Stimulated activated CD4-positive, alpha-beta T cell treated with anti-CD3 and anti-CD28 coated beads, Interleukin-12 subunit alpha, Interleukin-12 subunit beta, amount 100 ng/mL, for 24 hours (primary cell): ENCODE measurements at regions not wholly inside any gene's neighbourhood (a gene's known extent, or its start where the extent isn't known, plus 50 kb on each side); places are given as distances from the start of the nearest gene placed in this dataset.

Experiments
- DNase-seq, 2 experiments: peaks; one replicate each; pipeline ENCODE4 v3.0.0-alpha.2; 2020; ENCODE audit warnings: low read depth in 2 of 2

DNA sequence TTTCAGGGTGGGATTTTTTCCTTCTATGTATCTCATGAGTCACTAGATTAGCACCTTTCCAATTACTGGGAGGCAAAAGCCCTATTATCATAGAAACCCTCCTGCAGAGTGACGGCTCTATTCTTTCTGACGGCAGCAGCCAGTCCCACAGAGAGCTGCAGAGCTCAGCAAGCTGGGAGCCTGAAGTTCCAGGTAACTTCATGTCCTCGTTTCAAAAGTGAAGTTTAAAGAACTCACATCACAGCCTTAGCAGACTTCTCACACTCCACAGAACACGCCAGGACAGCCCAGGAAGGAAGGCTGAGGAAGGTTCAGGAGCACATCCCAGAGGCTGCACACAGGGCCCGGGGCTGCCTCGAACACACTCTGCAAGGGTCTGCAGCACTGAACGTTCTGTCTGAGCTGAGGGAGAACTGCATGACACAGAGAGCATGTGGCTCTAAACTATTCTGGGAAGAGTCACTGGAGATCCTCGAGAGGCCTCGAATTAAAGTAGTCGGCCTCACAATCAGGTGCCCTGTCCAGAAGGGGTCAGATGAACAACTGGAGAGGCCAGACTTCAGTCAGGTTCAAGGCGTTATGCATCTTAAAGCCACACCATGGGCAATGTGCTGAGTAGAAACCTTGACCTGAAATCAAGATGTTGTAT is 104.2 kb upstream of the DRD2 start:
- no peak for DNase-seq

DNA sequence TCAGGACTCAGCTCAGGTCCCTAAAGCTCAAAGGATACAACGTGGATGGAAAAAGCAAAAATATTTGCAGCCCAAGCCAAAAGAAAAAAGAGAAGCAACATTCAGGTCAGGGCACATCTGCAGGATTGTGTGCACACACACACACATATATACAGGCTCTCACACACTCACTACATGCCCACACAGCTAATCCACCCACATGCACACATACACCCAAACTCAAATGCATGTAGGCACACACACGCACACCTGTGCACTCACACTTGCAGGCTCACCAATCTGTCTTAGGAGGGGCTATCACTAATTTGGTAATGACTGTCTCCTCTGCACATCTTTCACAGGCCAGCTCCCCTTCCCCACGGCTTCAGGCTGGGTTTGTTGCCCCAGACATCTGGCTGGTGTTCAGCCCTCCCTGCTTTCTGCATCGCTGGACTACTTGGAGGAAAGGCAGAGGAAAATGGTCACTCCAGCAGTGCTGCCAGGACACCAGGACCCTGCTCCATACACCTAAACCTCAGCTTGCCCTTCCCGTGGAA is 103.6 kb upstream of the DRD2 start:
- no peak for DNase-seq

DNA sequence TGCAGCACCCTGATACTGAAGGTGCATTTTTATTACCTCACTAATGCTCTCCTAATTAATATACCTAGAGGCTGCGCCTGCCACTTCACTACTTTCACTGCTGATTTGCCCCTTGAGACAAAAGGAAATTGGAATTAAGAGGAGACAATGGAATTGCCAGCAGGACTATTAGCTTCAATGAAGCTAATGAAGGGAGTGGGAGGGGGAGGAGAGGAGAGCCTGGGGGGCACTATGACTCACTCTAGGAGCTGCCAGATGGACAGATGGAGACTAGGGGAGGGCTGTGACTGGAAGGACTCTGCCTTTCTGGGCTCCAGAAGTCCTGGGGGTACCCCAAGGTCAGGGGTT is 102.8 kb upstream of the DRD2 start:
- no peak for DNase-seq

DNA sequence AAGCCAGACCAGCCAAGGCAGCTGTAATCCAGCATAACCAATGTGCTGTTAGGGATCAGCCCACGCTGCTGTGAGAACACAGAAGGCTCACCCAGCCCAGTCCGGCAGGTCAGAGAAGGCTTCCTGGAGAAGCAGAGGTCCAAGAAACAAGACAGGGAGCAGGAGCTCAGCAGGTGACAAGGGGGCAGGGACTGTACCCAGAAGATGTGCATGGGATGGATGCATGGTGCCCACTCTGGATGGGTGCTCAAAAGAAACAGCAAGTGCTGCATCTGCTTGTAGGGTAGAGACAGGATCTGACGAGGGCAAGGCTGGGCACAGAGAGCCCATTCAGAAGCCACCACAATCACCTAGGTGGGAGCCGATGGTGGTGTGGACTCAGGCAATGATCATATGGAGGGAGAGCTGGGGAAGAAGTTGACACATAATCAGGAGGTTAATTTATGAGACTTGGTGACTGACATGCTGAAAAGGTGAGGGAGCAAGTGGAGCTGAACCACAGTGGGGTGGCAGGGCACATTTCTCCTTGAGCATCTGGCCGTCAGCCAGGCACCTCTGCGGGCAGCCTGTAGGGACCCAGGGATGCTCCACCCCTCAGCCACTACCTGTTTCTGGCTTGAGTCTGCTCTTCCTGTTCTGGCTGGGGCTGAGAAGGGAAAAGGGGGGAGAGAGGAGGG is 102.3 kb upstream of the DRD2 start:
- no peak for DNase-seq

DNA sequence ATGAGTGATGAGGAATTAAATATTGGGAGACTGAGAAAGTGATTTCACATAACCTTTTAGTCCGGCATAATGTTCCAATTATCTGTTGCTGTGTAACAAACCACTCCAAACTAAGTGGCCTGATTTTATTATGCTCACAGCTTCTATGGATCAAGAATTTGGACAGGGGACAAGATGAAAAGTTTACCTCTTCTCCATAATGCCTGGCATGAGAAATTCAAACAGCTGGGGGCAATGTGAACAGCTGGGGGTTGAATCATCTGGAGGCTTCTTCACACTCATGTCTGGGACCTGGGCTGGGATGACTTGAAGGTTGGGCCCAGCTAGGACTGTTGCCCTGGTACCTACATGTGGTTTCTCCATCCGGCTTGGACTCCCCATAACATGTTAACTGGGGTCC is 99.4 kb upstream of the DRD2 start:
- no peak for DNase-seq

DNA sequence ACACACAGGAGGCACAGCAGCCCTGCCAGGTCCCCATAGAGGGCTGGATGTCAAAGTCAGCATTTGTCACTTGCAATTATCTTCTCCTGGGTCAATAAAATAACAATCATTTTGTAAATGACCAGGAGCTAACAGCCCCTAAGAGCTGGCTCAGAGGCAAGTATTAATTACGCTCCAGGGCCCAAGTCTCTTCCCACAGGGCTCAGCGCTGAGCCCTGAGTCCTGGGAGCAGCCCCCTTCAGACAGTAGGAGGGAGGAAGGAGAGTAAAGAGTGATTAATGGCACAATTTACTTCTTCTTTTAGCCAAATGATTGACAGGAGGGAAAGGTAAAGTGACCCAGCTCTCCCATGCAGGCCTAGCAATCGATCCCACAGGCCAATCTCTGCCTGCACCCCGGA is 99.0 kb upstream of the DRD2 start:
- no peak for DNase-seq

DNA sequence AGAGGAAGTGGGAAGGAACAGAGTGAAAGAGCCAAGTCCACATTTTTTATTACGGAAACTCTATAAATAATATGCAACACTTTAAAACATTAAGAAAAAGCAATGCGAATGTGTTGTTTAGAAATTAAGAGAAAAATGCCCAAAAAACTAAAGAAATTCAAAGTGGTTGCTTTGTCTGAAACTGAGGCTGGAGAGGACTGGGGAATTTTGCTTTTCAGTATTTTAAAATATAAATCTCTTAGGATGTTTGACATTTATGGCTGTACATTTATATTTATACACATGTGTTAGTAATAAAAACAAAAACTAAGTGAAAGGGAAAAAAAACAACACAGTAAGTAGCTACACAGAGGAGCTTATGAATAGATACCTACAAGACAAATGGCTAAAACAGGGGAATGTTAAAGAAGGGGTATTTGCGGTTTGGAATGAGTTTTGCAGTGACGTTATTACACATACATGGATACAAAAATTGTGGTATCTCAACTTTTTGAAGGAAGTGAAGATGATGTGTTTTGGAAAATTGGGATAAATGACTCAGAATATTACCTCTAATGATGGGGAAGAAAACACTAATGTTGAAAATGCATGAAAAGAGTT is 97.0 kb upstream of the DRD2 start:
- no peak for DNase-seq

DNA sequence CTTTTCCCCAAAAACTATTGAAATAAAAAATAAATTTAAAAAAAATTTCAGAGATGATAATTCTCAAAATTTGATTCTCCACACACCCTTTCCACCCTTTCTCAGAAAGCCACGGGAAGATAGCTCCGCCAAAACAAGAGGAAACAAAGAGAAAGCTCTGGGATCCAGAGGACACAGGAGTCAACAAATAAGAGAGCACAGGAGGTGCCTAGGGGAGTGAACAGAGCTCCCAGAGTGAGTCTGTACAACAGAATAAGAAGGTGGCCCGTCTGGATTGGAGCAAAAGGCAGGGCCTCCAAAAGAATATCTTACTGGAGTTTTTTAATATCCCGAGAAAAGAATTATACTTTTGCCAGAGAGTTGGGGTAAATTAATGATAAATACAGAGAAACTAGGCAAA is 96.3 kb upstream of the DRD2 start:
- DNase-seq = no peak

DNA sequence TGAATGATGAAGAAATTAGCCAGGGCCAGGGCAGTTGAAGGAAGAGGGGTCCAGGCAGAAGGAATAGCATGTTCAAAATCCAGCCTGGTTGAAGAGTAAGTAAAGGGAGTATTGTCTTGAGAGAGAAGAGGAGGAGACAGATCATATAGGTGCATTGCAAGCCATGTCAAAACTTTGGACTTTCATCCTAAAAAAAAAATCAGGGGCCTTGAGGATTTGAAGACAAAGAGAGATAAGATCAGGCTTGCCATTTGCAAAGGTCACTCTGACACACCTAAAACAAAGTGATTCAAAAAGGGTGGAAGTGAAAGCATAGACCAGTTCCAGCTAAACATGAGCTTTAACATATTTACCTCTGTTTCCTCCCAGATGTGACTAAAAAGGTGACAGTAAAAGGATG is 95.7 kb upstream of the DRD2 start:
- DNase-seq = no peak

DNA sequence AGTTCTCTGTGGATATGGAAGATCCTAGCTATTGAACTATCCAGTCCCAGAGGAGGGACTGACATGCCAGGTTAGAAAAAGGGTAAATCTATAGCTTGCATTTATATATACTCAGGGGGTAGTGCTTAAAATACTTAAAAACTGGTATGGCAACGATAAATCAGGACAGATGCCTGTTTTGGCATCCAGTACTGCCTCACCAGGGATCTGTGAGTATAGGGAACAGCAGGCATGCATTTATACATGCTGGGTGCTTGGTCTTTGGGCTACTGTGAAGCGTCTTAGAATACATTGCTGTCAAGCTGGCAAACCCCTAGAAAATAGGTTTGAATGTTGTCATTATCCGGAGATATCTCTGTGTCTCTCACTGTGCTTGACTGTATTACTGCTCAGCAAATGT is 94.2 kb upstream of the DRD2 start:
- no peak for DNase-seq

DNA sequence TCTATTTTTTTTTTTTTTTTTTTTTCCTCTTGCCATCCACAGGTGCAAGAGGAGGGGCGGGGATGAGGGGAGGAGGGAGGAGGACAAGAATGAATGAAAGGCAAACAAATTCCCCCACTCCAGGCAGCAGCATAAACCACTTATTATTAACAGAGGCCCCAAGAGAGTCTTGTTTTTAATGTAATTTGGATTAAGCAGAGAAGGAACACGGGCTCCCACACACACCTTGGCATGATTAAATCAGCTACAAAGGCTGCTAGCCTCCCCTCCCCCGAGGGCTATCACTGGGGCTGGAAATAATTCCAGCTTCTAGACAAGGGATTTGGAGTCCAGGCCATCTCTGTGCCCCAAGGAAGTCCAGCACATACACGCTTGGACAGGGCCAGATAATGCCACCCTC is 93.4 kb upstream of the DRD2 start:
- DNase-seq = no peak

DNA sequence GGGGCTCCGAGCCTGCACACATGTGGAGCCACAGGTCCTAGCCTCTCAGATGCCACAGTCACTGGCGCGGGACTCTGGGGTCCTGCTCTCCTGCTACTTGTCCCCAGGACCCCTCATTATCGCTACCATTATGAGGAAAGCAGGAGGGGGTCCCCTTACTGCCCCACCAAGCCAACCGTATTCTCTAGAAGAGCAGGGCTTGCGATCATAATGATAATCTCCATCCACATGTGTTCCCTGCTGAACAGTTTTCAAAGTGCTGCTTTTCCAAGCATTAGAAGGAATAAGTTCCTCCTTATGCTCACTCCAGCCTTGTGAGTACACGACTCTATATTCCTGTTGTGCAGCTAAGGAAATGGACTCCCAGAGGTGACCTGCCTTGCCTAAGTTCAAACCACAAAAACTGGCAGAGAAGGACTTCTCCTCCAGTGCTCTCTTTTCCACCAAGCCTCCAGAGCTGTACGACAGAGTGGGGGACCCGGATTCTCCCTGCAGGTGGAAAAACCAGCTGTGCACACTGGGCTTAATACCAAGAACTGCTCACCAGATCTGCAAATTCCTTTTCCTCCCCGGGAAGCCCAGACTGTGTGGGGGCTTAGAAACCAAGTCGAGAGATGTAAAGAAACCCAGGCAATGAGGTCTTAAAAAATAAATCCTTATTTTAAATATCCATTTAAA is 92.8 kb upstream of the DRD2 start:
- DNase-seq = no peak

DNA sequence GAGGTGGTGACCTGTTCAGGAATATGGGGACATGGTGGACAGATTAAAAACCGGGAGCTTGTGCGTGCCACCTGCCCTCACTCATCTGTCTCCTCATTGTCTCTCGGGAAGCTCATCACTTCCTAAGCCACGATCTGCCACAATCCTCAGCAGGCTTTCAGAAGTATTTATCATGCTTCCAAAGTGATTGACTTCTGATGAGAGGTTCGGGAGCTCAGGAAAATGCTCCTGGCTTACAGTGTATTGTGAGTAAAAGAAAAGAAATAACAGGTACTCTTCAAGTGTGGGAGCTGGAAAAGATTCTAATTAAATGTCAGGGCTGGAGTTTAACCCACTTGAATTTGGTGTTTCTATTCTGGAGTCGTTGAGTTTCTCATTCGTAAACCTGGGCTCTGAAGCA is 91.9 kb upstream of the DRD2 start:
- no peak for DNase-seq

DNA sequence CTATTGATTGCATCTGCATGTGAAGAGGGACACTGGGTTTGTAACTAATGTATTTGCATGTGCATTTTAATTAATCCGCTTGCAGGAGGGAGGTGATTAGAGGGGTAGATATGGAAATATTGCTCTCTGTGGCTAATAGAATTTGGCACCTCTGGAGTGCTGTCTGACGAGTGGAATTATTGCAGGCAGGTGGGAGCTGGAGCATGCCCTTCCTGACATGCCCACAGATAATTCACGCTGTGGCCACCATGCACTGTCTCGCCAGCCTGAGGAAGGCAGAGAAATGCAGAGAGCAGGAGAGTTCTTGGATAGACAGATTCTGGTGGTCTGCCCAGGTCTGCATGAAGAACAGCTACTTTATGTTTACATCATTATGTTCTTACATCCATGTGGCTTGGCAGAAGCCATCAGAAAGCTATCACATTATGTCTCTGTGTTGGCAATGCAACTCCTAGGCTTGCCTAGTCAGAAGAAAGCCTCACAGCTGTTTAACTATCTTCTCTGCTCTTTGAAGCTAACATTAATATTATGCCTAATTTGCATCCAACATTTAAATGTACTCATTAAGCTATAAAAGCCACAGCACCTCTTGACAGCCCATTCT is 89.4 kb upstream of the DRD2 start:
- DNase-seq = no peak

DNA sequence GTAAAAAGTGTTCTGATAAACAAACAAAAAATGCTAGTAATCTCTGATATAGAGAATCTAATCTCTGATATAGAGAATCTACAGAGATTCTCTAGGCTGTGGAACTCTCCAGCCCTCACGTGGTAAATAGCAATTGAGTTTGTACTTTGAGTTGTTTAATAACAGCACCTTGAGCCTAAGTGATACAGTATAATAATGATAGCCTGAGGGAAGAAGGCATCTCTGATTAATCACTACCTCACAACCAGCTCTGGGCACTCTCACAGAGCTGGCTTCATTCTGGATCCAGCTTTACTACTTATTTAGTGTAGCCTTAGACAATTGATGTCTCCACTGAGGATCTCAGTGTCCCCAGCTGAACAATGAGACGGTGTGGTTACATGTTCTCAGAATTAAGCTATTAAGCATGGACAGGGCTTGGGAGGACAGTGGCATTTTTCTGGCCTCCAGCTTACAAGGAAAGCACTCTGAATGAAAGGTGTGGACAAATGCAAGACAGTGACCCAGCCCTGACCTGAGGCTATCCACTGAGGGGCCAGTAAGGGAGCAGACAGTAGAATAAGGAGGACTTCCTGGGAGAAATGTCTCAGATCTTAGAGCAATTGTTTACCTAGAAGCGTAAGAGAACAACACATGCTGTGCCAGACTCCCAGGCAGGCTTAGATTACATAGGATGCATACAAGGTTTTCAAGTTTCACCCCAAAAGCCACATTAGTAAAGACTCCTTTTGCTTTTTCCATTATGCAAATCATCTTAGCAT is 88.7 kb upstream of the DRD2 start:
- no peak for DNase-seq

DNA sequence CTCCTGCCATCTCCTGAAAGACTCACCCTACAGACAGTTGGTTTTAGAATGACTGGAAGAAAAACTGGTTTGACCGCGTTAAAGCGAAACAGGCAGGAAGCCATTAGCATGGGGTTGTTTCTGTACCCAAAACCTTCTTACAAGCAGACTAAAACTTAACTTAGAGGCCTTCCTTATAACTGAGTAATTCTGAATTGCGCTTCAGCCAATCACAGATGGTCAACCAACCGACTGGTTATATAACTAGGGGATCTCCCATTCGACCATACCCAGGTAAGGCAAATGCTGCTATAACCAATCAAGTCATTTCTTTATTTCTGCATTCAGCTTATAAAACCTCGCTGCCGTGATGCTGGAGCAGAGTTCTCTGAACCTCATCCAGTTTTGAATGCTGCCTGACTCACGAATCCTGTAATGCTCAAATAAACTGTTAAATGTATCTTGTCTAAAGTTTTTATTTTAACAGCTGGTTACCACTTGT is 87.8 kb upstream of the DRD2 start:
- DNase-seq = no peak

DNA sequence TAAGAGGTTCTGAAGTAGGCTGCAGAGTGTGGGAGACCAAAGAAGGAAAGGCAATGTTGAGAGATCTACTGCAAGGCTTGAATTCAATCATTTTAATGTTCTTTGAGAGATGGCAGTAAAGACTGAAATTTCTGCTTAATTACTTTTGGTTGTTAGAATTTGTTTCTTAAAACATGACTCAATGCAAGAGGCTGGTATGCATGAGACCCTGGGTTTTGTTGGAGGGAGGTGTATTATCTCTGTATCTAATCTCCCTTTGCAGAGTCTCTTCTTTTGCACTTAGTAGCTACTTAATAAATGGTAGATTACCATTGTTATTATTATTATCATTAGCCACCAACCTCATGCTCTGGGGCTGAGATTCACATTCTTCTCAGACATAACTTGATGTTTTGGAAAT is 87.4 kb upstream of the DRD2 start:
- no peak for DNase-seq

DNA sequence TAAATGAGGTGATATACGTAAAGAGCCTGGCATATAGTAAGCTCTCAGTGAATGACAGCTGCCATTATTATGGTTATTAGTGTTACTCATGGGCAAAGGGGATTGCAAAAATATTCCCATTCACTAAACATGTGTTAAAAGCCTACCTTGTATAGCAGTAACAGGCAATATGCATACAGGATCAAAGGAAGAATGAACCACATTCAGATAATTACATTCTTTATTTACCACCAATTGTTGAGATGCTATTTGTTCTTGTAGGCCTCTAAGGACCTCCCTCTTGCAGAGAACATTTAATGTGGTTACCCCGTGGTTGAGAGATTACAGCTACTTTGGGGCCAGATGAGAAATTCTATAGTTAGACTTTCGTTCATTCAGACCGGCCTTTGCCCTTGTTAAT is 82.7 kb upstream of the DRD2 start:
- DNase-seq = no peak

DNA sequence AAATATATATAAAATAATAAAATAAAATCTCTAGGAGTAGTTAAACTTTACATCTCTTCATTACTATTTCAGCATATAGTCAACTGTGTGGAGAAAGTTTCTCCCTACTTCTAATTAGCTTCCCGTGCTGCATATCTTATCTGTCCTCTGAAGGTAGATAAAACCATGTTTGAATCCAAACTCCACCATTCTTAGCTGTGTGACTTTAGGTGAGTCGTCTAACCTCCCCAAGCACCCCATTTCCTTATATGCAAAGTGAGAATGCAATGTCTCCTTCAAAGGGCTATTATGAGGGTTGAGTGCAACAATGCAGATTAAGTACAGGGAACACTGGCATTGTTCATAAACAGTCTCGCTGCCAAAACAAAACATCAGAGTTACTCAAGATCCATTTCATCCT is 80.8 kb upstream of the DRD2 start:
- no peak for DNase-seq

DNA sequence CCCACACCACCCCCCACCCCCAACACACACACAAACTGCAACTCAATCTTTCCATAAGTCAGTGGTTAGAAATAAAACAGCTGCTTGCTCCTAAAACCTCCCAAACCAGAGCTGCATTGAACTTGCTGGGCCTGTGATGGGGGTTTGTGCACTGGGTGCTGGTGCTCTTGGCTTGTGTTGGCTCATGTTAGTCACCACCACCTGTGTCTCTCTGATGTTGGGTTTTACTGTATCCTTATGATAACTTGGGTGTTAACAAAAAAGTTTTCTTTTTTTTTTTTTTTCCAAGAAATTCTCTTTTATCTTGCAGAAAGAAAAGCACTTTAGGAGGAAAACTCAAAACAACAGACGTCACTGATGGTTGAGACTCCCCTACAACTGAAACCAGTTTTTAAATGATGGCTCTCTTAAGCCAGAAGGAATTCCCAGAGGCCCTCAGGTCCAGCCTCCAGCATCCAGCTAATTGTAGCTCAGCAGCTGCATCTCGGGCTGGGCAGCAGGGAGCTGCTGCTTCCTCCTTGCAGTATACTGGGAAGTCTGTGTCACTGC is 79.9 kb upstream of the DRD2 start:
- no peak for DNase-seq

DNA sequence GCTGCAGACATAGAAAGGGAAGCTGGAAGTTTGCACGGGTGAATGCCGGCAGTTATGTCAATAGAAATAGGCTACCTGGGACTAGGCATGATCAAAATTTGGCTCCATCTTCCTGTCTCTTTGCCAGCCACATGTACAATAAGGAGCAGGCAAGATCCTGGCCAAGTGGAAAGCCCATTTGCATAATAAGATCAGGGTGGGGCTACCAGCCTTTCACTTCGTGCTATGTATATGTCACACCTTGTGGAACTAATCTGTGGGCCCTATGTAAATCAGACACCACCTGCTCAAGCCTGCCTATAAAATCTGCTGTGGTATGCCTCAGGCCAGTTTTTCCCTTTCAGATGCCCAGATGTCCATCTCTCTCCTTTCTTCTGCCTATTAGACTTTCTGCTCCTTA is 79.3 kb upstream of the DRD2 start:
- DNase-seq = no peak
